ENCODE measurements at regions not wholly inside any gene's neighbourhood (a gene's known extent, or its start where the extent isn't known, plus 50 kb on each side); places are given as distances from the start of the nearest gene placed in this dataset.

DNA sequence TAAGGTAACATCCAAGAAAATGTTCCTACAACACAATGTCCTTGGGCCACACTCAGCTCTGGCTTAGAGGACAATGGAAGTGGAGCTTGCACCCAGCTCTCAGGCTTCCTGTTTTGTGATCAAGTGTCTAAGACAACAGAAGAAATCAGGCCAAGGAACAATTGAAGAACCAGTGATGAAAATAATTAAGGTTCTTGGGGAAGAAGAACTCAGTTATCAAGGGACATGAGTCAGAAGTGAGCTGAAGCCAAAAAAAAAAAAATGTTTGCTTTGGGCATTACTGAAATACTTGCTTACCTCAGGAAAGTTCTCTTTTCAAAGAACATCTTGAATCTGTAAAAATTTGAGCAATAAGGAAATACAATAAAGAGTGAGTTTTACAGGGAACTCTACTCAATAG lies 299.0 kb downstream of the FBXO15 start:
- no peak for DNase-seq

GRCh38 chr18:73843455-73843854 lies 304.2 kb downstream of the FBXO15 start:
- no peak for DNase-seq

DNA sequence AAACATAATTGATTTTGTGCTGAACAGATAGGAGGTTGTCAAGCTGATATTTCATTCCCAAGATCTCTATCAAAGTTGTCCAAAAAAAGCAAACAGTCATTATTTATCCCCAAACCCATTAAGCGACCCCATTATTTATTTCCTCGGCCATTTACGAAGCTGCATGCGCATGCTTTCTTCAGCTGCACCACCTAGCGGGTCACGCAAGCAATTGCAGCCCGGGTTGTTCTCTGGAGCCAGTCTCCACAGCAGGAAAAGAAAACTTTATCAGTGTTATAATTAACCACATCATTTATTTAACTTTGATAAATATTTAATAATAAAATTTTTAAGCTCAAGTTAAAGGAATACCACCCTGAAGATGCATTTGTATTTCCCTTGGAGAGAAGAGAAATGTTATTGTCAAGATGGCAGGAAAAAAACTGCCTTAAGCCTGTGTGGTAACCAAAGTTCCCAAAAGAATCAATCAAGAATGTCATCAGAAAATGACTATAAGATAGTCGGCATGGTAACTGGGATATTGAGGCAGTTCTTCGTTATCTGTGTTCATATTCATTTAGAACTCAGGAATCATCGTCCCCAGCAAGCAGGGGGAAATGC lies 304.7 kb downstream of the FBXO15 start:
- peak in 4 of 14 donors; percentile 1 to 16 (median 6) for DNase-seq

- no peak for DNase-seq
Measured at GRCh38 chr18:73841661-73842060, 306.0 kb downstream of the FBXO15 start.

DNA sequence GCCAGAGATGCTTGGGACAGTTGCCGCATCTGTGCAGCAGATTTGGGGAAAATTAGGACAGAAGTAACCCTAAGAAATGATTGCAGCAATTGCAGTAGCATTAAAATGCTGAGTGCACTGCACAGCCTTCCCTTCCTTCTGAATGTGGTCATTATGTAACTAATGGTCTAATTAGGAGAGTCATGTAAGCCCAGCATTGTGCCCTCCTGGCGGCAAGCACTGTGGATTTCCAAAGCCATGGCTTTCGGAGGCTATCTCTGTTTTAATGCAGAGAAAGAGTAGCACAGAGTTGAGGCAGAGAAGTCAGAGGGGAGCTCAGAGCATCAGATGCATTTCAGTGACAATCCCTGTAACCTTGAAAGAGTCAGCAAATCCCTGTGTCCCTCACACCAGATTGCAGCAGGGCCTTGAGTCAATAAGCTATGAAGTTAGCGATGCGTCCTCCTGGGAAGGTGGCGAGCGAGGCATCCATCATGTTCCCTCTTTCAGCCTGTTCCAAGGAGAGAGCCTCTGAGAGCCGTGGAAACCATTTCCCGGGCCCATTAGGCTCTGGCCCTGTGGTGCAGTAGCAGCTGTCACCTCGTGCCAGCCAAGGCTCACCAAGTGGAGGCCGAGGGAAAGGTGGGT lies 307.2 kb downstream of the FBXO15 start:
- DNase-seq = peak in 8 of 14 donors; percentile 8 to 50 (median 20)

DNA sequence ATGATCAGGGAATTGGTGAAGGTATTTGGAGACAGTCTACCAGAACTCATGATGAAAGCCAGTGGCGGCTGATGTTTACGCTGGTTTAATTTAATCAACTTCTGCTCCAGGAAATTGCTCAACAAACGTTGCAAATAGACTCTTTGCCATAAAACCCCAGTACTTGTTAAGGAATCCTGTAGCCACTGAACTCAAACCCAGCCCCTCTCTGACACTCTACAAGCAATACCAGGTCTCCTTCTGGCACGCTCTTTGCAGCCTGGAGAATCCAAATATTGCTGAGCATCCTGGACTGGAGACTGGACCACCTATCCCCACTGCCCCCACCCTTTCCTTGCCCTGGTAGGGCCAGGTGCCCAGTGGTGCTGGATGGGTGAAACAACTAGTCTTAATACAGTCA lies 308.2 kb downstream of the FBXO15 start:
- no peak for DNase-seq

DNA sequence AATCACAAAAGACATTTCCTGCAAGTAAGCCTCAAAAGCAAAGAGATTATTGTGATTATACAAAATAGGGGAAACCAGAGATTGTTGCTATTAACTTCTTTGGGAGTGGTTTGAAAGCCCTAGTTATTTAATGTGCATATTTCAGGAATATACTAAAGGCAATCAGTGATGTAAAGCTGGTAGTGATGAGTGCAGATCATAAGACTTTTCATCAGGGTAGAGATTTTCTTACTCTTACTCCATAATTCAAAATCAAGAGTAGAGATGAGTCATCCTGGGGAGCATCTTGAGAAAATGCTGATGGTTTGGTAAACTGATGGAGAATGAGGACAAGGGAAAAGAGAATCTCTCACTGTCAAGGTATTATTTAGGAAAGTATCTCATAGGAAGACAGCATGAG lies 309.5 kb downstream of the FBXO15 start:
- DNase-seq = no peak

DNA sequence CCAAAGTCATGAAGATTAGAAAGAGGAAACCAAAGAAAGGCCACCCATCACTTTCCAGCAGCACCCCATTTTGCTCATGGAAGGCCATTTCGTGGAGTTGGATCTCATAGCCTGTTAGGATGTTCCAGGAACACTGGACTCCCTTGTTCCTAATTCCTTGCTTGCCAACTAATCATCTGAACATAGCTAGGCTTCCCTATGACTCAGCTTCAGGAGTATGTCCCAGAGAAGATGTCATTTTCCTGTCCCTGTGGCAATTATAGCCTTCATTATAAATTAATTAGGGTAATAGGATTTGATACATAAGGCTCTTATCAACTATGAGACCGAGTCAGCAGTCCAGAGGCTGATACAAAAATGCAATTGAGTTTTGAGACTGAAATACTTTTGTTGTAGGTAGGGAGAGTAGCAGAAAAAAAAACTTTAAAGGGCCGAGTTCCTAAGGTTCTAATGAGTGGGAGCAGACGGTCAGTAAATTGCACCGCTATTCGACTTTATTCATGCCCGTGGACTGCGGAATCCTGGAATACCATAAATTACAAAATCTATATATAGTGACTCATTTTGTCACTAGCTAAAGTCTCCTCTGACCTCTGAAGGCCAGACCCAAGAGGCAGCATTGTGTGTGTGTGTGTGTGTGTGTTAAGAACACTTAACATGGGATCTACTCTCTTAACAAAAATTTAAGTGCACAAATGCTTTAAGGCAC lies 311.8 kb downstream of the FBXO15 start:
- no peak for DNase-seq

DNA sequence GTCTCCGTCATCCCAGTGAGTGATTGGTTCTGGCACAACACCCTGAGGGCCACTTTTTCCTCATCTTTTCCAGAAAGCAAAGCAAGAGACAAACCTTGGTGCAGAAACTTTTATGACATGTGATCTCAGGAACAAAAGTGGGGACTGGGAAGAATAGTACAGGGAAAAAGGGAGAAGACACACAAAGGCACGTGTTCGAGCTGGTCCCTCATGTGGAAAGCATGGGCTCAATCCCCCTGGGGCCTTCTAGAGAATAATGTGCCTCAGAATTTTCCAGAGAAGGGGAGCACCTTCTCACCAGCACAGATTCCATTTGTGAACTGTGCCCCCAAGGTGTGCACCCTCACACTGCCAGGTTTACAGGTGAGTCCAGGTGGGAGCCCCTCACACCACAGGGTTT lies 312.6 kb downstream of the FBXO15 start:
- DNase-seq = no peak

DNA sequence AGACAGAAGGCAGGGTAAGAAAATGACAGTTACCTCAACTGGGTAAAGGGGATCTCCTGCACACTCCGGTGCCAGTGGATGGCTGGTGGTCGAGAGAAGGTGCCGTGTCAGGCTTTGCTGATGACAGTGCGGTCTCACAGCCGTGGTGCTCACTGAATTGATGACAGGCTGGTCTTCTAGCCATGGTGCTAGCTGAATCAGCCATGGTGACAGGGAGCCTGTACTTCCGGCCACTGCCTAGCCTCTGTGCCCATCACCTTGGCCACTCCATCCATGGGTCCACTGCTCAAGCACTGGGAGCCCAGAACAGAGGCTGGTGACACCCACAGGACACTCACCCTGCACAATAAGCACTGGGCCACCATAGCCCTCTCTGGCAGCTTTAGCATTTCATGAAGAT lies 315.9 kb downstream of the FBXO15 start:
- no peak for DNase-seq

DNA sequence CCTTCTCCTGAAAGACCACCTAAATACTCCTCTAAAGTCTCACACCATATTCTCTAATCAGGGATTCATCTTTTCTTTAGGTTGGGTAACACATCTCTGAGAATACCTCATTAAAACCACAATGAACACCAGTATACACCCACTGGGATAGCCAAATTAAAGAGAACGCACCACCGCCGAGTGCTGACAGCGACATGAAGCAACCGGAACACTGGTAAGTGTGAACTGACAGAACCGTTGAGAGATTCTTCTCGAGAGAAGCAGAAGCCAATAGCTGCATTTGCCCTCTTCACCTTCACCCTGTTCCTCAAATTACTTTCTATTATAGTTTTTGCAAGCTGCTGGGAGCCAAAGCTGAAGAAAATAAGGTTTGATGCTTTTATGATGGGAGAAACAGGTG lies 318.5 kb downstream of the FBXO15 start:
- no peak for DNase-seq

GRCh38 chr18:73827801-73828200 lies 319.8 kb downstream of the FBXO15 start:
- no peak for DNase-seq

DNA sequence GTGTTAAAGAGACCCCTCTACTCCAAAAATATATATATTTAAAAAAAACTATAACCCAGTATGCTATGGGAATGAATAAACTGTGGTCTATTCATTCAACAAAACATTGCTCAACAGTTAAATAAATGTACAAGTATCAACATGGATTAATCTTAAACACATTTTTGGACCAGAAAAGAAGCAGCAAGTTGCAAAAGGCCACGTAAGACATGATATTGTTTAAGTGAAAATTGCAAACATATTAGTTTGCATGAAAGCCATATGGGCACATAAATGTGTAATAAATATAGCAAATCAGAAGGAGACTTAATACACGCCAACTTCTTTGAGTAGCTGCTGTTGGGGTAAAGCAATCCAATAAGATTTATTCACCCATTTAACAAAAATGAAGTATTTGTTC lies 321.5 kb downstream of the FBXO15 start:
- DNase-seq = no peak

DNA sequence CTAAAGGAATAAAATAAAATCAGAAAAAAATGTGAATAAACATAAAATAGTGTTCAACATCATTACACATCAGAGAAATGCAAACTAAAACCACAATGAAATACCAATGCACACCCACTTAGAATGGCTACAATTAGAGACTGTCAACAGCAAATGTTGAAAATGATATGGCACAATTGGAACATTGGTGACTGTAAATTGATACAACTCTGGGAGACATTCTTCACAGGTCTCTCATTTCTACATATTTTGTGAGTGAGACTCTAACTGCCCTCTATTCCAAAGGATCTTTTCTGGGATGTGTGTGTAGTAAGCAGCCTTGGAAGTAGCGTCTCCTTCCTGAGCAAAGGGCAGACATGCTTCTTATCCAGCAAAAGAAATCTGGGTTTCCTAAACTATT lies 323.0 kb downstream of the FBXO15 start:
- no peak for DNase-seq

DNA sequence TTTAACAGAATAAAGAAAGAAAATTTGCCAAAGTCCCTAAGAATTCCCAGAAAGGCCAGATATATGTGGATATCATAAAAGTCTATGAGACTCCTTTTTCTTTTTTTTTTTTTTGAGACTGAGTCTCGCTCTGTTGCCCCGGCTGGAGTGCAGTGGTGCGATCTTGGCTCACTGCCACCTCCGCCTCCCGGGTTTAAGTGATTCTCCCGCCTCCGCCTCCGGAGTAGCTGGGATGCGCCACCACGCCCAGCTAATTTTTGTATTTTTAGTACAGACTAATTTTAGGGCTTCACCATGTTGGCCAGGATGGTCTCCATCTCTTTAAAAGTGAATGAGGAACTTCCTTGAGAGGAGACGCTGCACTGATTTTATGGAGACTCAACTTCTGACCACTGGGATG lies 335.2 kb downstream of the FBXO15 start:
- no peak for DNase-seq

DNA sequence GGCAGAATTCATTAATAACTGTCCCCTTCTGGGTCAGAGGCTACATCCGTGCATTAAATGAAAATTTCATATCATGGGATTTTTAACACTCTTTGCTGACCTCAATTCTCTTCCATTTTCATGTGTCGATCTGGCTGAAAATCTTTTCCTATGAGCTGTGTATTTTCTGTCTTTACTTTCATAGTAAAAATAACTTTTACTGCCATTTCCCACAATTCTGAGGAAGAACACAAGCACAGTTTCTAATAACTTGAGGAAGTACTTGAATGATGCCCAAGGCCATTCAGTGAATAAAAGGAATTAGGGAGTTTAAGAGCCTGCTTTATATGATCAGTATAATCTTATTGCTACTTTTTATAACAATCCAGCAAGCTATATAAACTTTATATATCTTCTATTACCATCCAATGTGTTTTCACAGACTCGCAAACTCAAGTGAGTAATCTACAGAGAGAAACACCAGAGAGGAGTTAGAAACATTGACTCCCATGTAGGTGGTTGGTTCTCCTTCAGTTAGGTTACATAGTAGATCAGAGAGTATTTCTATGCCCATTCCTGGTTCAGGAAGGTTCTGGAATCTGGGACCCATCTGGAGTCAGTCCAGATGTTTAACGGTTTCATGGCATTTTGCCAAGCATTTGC lies 340.0 kb downstream of the FBXO15 start:
- DNase-seq = no peak

GRCh38 chr18:73805991-73806390 lies 341.6 kb downstream of the FBXO15 start:
- no peak for DNase-seq

- DNase-seq = no peak
Measured at GRCh38 chr18:73797419-73797818, 350.2 kb downstream of the FBXO15 start.

GRCh38 chr18:73793386-73793785 lies 354.2 kb downstream of the FBXO15 start:
- DNase-seq = no peak

- DNase-seq = no peak
Measured at GRCh38 chr18:73791081-73791480, 356.6 kb downstream of the FBXO15 start.

DNA sequence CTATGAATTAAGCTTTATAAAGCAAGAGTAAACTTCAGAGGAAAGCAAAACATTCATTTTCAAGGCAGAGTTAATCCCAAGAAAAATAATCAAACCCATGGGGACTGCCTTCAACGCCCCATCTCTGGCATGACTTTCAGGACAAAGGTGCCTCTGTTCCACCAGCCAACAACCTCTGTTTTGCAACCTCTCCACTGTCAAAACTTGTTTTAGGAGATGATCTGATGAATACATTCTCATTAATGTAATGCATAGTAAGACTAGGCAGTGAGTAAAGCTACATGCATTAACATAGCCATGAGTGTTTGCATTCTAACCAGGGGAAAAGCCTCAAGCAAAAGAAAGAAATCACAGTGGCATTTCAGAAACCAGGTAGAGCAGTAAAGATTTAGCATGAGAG lies 357.0 kb downstream of the FBXO15 start:
- DNase-seq = no peak

- DNase-seq = no peak
Measured at GRCh38 chr18:73787316-73787715, 360.3 kb downstream of the FBXO15 start.

DNA sequence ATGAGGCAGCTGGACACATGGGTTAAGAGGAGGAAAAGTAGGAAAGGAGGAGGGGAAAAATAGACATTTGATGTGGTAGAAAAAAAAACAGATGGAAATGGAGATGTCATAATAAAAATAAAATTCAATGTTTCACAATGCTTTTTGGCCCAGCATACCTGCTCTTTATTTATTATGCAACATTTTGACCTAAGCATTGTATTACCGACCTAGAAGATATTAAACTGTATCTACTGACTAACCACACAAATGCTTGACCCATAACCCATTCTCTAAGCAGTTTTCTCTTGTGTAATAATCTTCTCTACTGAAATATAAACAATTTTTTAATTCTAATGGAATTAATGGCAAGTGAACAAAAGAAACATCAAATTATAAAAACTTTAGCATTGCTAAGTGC lies 362.3 kb downstream of the FBXO15 start:
- no peak for DNase-seq

- DNase-seq = no peak
Measured at GRCh38 chr18:73784853-73785252, 362.8 kb downstream of the FBXO15 start.

Data from C1 segment of cervical spinal cord (tissue), 14 donors.